GM18873 (cell line): ENCODE measurements at regions not wholly inside any gene's neighbourhood (a gene's known extent, or its start where the extent isn't known, plus 50 kb on each side); places are given as distances from the start of the nearest gene placed in this dataset.
"Not testable (repeated sequence)": the region's sequence is repeated elsewhere in the genome, so short reads cannot be mapped to it uniquely, and the experiment has no call there.

Source experiments
- ATAC-seq: cut with Tn5 transposase; IDR thresholded peaks from one replicate; pipeline ENCODE4 v1.9.1; 2021; ENCODE audit warnings: mild to moderate bottlenecking, moderate library complexity, moderate number of reproducible peaks; ENCODE audit not compliant: unreplicated experiment, low FRiP score

DNA sequence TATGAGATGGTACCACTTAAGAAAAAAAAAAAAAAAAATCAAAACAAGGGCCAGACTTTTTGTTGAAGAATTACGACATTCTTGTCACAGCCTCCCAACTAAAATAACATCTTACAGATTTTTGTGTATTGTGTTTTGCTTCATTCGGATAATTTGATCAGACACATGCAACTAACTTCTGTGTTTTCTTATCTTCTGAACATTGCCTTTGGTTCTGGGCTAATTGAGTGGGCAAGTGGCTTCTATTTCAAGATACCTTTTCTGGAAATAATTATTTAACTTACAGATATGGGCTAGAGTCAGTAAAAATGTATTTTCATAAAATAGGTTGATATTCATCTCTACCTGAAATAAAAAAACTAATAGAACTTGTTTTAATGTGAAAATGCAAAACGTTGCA, 165.1 kb downstream of the ANKRD7 start:
- ATAC-seq, result no peak

DNA sequence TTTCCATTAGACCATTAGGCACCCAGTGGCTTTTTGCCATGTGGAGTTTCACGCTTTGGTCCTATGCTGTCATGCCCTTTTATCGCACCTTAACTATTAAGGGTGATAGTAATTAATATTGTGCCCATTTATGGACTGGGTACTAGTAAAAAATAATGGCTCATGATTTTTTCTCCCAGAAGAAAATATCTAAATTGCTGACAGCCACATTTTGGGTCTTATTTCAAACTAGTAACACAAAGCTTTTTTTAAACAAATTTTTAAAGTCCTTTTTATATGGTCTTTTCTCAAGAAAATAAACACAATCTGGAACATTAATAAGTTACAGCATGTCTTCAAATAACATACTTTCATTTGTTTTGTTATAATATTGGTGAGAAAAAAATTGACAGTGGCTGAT, 179.7 kb downstream of the ANKRD7 start:
- no peak for ATAC-seq

DNA sequence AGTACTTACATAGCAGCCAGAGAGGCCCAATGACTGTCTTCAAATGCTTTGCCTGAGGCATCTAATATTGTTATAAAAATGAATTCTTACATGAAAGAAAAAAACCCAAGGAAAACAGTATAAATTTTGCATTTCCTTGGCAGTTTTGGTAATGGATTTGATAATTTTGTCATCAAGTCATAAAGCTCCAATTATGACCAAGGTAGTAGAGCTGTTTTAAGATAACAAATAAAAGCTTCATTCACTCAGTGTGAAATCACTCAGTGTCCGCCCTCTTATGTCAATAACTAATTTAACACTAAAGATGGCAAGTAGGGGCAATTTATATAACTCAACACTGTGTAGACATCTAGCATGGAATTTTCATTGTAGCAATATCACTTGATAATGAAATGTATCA, 193.9 kb downstream of the ANKRD7 start:
- ATAC-seq, result no peak

DNA sequence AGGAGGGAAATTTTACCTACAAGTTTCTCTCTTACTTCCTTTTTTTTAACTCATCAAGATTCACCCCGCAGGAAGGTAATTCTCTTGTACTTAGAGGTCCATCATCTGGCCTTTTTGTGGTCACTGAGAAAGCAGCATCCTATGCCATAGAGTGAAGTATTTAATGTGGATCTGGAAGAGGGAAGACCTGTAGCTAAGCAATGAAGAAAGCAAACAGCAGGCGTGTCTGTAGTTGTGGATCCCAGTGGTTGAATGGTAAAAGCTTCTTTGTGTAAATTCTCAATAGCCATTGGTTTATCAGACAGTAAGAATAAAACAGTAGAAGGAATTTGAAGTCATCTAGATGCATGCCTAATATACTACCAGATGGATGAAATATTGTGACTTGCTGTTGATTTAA, 196.4 kb downstream of the ANKRD7 start:
- no peak for ATAC-seq

DNA sequence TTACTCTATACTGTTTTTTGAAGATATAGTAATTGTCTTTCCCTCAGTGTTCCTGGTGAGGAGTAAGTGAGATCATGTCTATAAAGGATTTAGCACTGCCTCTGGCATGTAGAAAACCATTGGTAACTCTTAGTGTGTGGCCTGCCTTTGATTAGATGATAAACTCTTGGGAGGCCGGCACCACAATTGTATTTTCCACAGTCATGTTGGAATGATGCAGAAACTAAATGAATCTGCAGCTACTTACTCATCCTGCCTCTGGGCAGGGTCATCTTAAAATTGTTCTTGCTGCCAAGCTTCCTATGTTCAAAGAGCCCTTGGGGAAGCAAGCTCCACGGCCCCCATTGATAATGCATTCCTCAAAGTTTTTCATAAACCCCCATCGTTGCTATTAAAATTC, 204.6 kb downstream of the ANKRD7 start:
- no peak for ATAC-seq

DNA sequence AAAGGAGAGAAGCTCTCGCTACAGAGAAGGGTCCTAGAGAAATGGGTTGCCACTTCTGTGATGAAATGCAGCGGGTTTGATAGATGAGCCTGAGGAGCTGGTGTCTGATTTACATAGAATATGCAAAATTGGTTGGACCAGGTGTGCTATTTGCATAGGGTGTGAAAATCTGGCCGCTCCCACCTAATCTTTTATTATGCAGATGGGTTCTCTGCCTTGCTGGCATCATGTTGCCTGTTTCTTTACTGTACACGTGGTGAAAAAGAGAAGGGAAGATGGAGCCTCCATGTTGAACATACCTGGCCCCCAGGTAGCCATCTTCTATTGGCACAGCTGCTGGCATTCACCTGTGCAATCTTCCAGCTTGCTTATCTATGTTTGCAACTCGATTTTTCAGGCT, 212.2 kb downstream of the ANKRD7 start:
- no peak for ATAC-seq

DNA sequence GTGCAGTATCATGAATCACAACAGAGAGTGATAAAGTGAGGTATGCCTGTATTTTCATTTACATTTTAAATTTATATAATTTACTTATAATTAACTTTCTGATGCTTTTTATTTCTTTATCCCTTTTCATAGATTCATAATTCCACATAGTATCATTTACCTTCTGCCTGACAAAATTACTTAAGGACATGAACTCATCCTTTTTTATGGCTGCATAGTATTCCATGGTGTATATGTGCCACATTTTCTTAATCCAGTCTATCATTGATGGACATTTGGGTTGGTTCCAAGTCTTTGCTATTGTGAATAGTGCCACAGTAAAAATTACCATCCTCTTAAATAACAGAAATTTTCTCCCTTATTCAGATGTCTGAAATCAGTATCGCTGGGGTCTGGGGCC, 224.5 kb downstream of the ANKRD7 start:
- ATAC-seq, result not testable (repeated sequence)

DNA sequence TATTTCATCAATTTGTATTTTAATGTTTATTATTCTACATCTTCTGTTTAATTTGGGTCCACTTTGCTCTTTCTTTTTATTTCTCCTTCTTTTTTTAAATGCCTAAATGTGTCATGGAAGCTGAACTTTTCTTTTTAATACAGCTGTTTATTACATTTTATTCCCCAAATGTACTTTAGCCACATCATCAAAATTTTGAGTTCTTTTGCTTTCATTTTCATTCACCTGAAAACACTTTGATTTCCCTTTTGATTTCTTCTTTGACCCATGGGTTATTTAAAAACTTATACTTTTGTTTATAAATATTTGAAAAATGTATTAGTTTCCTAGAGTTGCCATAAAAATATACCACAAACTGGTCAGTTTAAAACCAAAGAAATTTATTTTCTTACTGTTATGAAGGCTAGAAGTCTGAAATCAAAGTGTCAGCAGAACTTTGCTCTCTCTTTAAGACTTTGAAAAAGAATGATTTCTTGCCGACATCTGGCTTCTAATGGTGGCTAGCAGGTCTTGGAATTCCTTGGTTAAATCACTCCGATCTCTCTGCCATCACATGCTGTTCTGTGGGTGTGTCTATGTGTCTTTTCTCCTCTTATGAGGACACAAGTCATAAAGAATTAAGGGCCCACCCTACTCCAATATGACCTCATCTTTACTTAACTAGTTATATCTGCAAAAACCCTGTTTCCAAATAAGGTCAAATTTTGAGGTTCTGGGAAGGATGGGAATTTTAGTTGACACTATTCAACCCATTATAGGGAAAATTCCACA, 225.5 kb downstream of the ANKRD7 start:
- ATAC-seq, result no peak

DNA sequence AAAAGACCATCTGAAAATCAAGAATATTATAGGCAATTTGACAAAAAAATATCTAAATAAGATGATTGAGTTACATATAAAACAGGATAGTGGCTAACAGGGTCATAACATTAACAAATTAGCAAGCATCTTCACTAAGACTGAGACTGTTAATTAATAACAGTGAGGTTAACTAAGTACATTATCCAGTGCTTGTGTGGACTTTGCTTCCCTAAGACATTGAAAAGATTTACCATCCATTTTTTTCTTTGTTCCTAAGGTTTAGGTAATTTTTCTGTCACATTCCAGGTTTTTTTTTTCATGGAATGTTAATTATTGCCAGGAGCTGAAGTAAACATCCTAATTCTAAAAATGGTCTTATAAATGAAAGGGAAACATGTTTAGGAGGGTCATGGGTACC, 227.6 kb downstream of the ANKRD7 start:
- no peak for ATAC-seq

DNA sequence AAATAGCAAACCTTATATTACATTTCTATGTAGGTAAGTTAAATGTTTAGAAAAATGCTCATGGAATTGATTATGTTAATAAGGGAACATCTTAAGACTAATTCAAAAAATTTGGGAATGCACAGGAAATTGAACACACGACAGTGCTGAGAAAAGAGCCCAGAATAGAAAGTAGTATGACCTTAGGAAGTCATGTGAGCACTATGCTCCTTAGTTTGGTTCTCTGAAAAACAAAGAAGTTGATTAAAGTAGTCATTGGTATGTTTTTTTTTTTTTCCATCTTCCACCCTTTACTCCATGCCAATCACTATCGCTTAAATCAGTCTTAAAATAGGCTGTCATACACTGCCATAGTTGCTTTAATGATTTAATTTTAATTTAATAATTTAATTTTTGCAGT, 242.9 kb downstream of the ANKRD7 start:
- ATAC-seq, result no peak

DNA sequence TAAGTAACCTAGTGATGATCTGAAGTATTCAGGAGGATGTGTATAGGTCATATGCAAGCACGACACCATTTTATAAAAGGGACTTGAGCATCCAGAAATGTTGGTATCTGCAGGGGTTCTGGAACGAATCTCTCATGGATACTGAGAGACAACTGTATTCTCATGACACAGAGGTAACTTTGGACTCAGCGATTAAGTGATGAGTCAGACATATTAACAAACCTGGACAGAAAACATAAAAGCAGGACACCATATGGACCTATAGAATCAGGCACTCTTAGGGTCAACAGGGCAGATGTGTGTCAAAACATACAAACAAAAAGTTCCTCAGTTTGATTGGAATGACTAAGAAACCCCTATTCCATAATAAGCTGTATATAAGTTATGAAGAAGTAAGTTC, 248.1 kb downstream of the ANKRD7 start:
- ATAC-seq, result no peak

DNA sequence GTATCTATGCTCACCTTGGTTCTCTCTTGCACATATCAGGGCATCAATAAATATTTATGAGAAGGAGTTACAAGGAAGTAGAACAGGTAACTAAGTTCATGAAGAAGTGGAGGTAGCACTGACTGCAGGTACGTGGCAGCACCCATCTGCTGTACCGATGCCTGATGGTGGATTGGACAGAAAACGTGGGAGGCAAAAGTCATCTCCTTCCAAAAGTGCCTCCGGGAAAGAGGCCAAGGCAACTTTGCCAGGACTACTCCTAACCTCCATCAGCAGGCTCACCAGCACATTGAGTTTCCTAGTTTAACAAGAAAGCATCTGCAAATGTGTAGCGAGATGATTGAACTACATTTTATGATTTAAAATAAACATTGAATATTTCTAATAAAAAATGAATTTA, 248.8 kb downstream of the ANKRD7 start:
- no peak for ATAC-seq

DNA sequence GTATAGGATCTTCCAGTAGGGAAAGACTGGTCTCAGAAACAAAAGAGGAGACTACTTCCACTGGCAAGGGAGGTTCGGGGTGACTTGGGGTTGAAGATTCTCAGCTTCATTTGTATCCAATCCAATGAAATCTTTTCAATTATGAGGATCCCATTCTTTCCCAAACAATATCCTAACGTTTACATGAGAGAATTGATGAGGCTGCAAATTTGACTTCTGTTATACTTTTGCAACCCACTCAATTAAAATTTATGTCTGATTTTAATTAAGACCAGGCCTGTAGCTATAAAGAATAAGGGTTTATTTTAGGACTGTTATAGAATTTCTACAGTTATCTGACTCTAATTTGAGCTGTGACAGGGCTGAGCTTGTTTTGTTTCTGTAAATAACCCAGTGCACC, 251.5 kb downstream of the ANKRD7 start:
- no peak for ATAC-seq

DNA sequence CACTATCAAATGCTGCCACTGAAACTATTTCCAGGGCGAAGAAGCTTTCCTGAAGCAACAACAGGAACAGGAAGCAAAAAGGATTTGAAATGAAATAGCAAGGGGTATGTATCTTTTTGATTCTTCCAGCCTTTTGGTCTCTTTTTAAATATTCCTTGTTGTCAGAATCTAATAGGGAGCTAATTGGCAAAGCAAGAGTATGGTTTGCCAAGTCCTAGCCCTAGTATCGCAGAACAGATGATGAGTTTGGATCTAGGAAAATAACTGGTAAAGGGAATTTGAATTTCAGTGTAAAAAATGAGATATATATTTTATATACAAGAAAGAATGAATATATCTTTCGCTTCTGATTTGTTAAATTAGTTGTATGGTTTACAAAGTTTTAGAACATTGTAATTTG, 252.5 kb downstream of the ANKRD7 start:
- no peak for ATAC-seq

DNA sequence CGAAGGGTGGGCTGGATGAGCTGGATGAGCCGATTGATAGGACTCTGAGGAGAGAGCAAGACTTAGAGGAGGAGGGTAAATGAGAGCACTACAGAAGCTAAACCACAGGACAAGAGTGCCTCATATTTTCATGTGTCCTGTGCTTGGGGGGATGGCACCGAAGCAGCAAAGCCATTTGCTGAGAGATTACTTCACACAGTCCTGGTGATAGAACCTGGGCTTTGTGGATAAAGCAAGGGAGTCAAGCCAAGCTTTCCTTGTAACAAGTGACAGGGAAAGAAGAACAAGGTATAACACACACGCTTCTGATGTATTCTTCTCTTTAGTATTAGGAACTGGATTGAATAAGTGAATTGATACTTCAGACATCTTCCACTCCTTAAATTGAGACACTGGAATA, 253.7 kb downstream of the ANKRD7 start:
- no peak for ATAC-seq

DNA sequence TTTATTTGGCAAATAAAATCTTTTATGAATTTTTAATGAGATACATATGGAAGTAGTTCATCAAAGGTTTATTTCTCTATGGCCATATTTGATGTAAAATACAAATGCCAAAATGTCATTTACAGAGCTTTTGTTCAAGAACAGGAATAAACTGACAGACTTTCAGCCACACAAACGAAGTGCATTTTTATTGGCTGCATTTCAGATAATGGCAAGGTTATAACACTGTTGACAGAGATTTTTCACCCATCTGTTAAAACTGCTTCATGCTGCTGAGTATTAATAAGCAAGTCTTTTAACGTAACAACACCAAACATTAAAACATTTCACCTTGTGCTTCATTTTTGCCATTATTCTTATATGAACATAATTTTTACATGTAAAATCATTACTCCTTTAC, 254.4 kb downstream of the ANKRD7 start:
- ATAC-seq, result no peak

DNA sequence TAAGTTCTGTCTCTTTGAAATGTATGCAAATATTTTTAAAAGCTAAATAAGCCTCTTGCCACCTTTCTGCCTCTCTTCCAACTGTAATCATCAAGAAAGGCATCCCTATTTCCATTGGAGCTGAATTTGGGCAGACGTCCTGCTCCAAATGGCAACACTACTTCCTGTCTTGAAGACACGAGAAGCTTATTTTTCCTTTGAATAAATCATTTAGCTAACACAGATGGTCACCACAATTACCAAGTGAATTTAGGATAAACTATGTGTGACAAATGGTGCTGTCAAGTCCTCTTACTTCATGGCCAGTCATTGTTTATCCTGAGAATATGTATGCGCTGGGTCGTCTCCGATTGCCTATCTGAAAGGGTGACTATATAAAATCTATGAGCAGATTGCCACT, 268.0 kb downstream of the ANKRD7 start:
- ATAC-seq, result no peak

DNA sequence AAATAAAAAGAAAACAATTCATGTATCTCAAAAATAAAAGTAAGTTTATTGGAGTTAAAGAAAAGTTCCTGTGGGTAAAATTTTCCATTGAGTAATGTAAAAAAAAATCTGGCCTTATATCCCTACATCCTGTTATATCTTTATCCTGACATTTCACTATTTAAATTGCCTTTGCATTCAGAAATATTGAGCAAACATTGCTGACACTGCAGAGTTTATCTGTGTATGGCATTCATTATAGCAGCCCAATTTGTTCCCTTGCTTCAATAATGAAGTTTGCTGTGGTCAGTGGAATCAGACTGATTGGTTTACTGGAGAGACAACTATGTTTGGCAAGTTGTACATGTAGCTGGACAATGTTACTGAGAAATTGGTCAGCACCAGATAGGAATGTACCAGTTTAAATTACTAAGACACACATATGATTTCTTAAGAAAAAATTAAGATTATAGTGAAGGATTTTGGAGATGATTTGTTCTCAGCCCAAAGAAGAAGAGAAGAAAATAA, 271.7 kb downstream of the ANKRD7 start:
- no peak for ATAC-seq

DNA sequence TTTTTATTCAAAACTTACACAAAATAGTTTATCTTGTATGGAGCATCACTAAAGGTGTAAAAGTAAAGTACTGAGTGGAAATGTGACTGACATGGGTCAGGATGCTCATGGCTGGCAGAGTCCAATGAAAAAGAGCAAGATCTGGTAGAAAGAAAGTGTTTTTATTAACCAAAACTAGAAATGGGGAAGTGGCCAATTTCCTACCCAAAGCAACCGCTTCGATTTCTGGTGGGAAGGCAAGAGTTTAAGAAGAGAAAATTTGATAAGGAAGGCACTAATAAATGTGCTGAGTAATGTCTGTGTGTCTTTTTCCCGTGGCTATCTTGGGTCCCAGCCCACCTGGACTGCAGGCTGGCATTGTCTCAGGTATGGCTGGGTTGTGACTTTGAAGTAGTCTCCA, 277.7 kb downstream of the ANKRD7 start:
- no peak for ATAC-seq

DNA sequence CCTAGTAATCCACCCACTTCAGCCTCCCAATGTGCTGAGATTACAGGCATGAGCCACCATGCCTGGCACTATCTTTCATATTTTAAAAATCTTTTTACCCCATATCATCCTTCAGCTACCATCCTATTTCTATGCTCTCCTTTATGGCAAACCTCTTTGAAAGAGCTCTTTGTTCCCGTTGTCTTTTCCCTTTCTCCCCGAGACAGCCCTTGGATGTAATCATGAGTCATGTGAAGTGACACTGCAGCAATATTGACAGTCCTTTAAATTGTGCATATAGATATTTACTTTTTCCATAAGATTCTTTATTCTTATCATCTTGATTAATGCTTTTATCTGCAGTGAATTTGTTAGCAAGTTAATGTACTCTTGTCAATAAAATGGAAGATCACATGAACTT, 286.6 kb downstream of the ANKRD7 start:
- no peak for ATAC-seq

DNA sequence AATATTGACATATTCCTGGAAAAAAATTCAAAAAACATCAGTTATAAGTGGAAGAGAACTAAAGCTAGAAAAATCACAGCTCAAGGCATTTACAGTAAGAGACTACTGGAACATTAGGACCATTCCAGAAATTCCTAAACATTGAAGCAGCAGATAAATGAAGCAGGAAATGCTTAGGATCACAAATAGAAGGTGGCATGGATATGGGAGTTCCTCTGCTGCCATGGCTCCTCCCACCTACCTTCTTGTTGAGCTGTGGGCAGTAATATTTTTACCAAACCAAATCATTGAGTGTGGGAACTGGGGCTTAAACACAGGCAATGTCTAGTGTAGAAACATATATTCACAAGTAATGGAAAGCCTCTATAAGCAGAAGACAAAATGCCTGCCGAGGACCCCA, 292.8 kb downstream of the ANKRD7 start:
- ATAC-seq, result no peak

DNA sequence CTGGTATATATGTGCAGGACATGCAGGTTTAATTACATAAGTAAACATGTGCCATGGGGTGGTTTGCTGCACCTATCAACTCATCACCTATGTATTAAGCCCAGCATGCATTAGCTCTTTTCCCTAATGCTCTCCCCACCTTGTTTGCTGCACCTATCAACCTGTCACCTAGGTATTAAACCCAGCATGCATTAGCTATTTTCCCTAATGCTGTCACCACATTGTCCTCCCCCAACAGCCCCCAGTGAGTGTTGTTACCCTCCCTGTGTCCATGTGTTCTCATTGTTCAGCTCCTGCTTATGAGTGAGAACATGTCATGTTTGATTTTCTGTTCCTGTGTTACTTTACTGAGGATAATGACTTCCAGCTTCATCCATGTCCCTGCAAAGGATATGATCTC, 300.5 kb downstream of the ANKRD7 start:
- no peak for ATAC-seq

DNA sequence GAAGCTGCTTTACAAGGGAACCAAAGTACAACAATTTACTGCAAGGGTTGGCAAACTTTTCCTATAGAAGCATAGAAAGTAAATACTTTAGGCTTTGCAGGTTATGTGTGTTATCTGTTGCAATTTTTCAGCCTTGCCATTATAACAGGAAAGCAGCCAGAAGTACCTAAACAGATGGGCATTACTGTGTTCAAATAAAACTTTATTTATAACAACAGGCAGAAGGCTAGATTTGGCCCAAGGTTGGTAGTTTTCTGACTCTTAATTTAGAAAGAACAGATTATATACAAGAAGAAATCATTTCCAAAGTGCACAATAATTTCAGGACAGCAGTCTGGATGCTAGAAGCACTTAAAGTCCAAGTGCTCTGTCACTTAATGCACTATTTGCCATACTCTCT, 307.1 kb downstream of the ANKRD7 start:
- no peak for ATAC-seq
